ENCODE measurements at regions not wholly inside any gene's neighbourhood (a gene's known extent, or its start where the extent isn't known, plus 50 kb on each side); places are given as distances from the start of the nearest gene placed in this dataset.
"Not testable (repeated sequence)": the region's sequence is repeated elsewhere in the genome, so short reads cannot be mapped to it uniquely, and the experiment has no call there.

DNA sequence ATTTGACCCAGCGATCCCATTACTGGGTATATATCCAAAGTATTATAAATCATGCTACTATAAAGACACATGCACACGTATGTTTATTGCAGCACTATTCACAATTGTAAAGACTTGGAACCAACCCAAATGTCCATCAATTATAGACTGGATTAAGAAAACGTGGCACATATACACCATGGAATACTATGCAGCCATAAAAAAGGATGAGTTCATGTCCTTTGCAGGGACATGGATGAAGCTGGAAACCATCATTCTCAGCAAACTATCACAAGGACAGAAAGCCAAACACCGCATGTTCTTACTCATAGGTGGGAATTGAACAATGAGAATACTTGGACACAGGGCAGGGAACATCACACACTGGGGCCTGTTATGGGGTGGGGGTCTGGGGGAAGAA lies 317.8 kb downstream of the TSHZ3 start:
- H3K4ac ChIP-seq (replicated peaks; ENCODE audit: insufficient read length, low read depth, low read length); POLR2A ChIA-PET (ENCODE audit: partially characterized antibody); H3K79me1 ChIP-seq (ENCODE audit: low read depth, low read length); H3K23ac ChIP-seq (ENCODE audit: insufficient read length); H4K5ac ChIP-seq (ENCODE audit: insufficient read length, low read depth, low read length); H3K18ac ChIP-seq (ENCODE audit: extremely low read depth, low read length); H3K4me1 ChIP-seq (replicated peaks in 1 of 4; ENCODE audit: control insufficient read depth in 3 of 4, insufficient read depth in 4 of 4, low read length in 3 of 4); H2AFZ ChIP-seq (ENCODE audit: low read length); H3K23me2 ChIP-seq (ENCODE audit: low read depth, low read length); H3K27me3 ChIP-seq (replicated peaks in 1 of 4; ENCODE audit: control insufficient read depth in 3 of 4, extremely low read depth in 1 of 4, insufficient read depth in 3 of 4, low read length in 3 of 4); H2BK15ac ChIP-seq (ENCODE audit: low read length); H2BK20ac ChIP-seq (ENCODE audit: low read length); H4K20me1 ChIP-seq (replicated peaks in 1 of 2; ENCODE audit: control insufficient read depth in 1 of 2, insufficient read depth in 2 of 2, low read length in 2 of 2); H3K14ac ChIP-seq (ENCODE audit: insufficient read length); H2BK120ac ChIP-seq (replicated peaks; ENCODE audit: low read depth, low read length); H4K8ac ChIP-seq (ENCODE audit: extremely low read depth, insufficient read depth, low read length); H3K27ac ChIP-seq (ENCODE audit: low read depth, low read length); H3K56ac ChIP-seq (replicated peaks; ENCODE audit: insufficient read length, low read depth, low read length); H3K9me3 ChIP-seq (ENCODE audit: insufficient read depth in 2 of 2, low read depth in 1 of 2, low read length in 1 of 2); H3K4me2 ChIP-seq (ENCODE audit: insufficient read depth in 1 of 2, low read depth in 2 of 2, low read length in 2 of 2); H2BK5ac ChIP-seq (ENCODE audit: low read depth, low read length); H4K91ac ChIP-seq (replicated peaks; ENCODE audit: insufficient read length, low read length); DNase-seq (ENCODE audit: low read depth in 1 of 2, low spot score in 2 of 2); H2AK5ac ChIP-seq (ENCODE audit: low read depth, low read length); H3K4me3 ChIP-seq (ENCODE audit: extremely low read depth in 1 of 4, insufficient read depth in 2 of 4, low read depth in 3 of 4, low read length in 4 of 4); H3K9ac ChIP-seq (replicated peaks in 1 of 4; ENCODE audit: extremely low read depth in 1 of 4, low read depth in 3 of 4, low read length in 3 of 4); H2BK12ac ChIP-seq (ENCODE audit: low read depth, low read length); H3K79me2 ChIP-seq (ENCODE audit: control insufficient read depth in 1 of 2, insufficient read depth in 2 of 2, low read length in 2 of 2); H3K36me3 ChIP-seq (ENCODE audit: control insufficient read depth in 2 of 4, insufficient read depth in 4 of 4, low read length in 3 of 4); FAIRE-seq: not testable (repeated sequence)
- CTCF ChIA-PET (ENCODE audit: partially characterized antibody) = interaction anchor here (1.2 kb wide), 1 partner anchor 23 kb away, joined by 3 read pairs; no protein-coding TSS in a partner anchor
- WGBS, 2 experiments (ENCODE audit: extremely low coverage in 1 of 2, insufficient coverage in 1 of 2, insufficient read length in 1 of 2, insufficient replicate concordance in 2 of 2, low coverage in 1 of 2, low lambda C conversion rate in 2 of 2, missing lambda C conversion rate in 1 of 2) = 82% methylated on average over 4 of the region's 4 CpGs; no CpG with 5 or more reads in 1 of the 2 experiments
